ENCODE measurements at regions not wholly inside any gene's neighbourhood (a gene's known extent, or its start where the extent isn't known, plus 50 kb on each side); places are given as distances from the start of the nearest gene placed in this dataset.

GRCh38 chr10:71090801-71091200 lies 121.6 kb upstream of the UNC5B start:
- no peak overlapping the region for H2AFZ ChIP-seq (ENCODE audit: control insufficient read depth, low read length)
- dilution Hi-C loops (cut with MboI; ENCODE audit: extremely low pct_ligation_motif_present, low sequenced_read_pairs): no loop called here
- FAIRE-seq: no peak

DNA sequence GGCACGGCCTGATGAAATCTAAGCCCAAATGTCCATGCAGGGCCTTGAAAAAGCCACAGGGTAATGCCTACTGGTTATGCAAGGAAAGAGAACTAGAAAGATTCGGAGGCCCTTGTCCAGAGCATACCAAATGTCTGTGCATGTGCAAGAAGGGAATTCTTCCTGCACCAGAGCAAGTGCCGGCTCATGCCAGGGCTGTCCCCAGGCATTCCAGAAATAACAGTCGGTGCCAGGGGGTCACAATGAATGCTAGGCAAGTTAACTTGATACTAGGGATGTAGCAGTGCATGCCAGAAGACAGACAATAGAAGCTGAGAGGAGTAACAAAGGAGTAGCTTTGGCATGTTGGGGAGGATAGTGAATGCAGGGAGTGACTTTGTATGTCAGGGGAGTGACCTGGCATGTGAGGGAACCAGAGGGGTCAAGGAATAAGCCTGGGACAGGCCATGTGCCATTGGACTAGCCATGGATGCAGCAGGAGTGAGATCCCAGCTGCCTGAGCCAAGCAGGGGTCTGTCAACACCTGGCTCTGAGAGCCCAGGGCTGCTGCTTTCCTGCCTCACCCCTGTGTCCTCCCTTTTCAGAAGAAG lies 119.5 kb upstream of the UNC5B start:
- no peak for TF ChIP-seq EZH2 (IDR thresholded peaks at IDR 0.05; ENCODE audit: low read length)
- TF ChIP-seq, protein P1, sequence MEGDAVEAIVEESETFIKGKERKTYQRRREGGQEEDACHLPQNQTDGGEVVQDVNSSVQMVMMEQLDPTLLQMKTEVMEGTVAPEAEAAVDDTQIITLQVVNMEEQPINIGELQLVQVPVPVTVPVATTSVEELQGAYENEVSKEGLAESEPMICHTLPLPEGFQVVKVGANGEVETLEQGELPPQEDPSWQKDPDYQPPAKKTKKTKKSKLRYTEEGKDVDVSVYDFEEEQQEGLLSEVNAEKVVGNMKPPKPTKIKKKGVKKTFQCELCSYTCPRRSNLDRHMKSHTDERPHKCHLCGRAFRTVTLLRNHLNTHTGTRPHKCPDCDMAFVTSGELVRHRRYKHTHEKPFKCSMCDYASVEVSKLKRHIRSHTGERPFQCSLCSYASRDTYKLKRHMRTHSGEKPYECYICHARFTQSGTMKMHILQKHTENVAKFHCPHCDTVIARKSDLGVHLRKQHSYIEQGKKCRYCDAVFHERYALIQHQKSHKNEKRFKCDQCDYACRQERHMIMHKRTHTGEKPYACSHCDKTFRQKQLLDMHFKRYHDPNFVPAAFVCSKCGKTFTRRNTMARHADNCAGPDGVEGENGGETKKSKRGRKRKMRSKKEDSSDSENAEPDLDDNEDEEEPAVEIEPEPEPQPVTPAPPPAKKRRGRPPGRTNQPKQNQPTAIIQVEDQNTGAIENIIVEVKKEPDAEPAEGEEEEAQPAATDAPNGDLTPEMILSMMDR (optimal IDR thresholded peaks at IDR 0.05 in 1 of 3, IDR thresholded peaks at IDR 0.05 in 1 of 3, conservative IDR thresholded peaks at IDR 0.05 in 1 of 3; ENCODE audit: extremely low read depth in 1 of 3, insufficient read depth in 2 of 3, low read length in 3 of 3): no peak
- H3K9ac ChIP-seq (ENCODE audit: control insufficient read depth, extremely low read depth, insufficient read depth, low read length): no peak overlapping the region

More at GRCh38 chr10:71090801-71091200, 121.6 kb upstream of the UNC5B start:
- no peak overlapping the region for H3K27ac ChIP-seq (ENCODE audit: control insufficient read depth, insufficient read depth, low read length)
- H3K9me3 ChIP-seq (ENCODE audit: control insufficient read depth, low read depth, low read length): no peaks in the 10 kb centered on the region
- no peak overlapping the region for H3K9ac ChIP-seq (ENCODE audit: control insufficient read depth, extremely low read depth, insufficient read depth, low read length)
- no peaks in the 10 kb centered on the region for H3K9me1 ChIP-seq (ENCODE audit: control insufficient read depth, extremely low read depth, insufficient read depth, low read length)
- H3K4me1 ChIP-seq (ENCODE audit: control insufficient read depth, extremely low read depth, insufficient read depth, low read length): peaks cover 6% of the 10 kb centered on the region
- H3K4me2 ChIP-seq (ENCODE audit: control insufficient read depth, extremely low read depth, insufficient read depth, low read depth, low read length): no peak overlapping the region
- H4K20me1 ChIP-seq (ENCODE audit: control insufficient read depth, extremely low read depth, insufficient read depth, low read length): no peaks in the 10 kb centered on the region
- H3K27me3 ChIP-seq (ENCODE audit: control insufficient read depth, extremely low read depth, insufficient read depth, low read length): peaks cover 15% of the 10 kb centered on the region
- TF ChIP-seq, protein P1 (optimal IDR thresholded peaks at IDR 0.05 in 1 of 3, IDR thresholded peaks at IDR 0.05 in 1 of 3, conservative IDR thresholded peaks at IDR 0.05 in 1 of 3; ENCODE audit: extremely low read depth in 1 of 3, insufficient read depth in 2 of 3, low read length in 3 of 3): no peak
- TF ChIP-seq EZH2 (IDR thresholded peaks at IDR 0.05; ENCODE audit: low read length): no peak
- DNase-seq (ENCODE audit: low read depth, low spot score): no peak
- H3K79me2 ChIP-seq (ENCODE audit: control insufficient read depth, insufficient read depth, low read length): no peaks in the 10 kb centered on the region
- no peaks in the 10 kb centered on the region for H3K36me3 ChIP-seq (ENCODE audit: control insufficient read depth in 2 of 2, extremely low read depth in 1 of 2, insufficient read depth in 2 of 2, low read length in 2 of 2)
- no peak overlapping the region for H3K4me3 ChIP-seq (ENCODE audit: control insufficient read depth in 2 of 3, extremely low read depth in 1 of 3, insufficient read depth in 2 of 3, low read depth in 1 of 3, low read length in 3 of 3)

More for the DNA sequence above, 119.5 kb upstream of the UNC5B start:
- Histone ChIP-seq H3K9me1 (ENCODE audit: control insufficient read depth, extremely low read depth, insufficient read depth, low read length) (no peaks in the 10 kb centered on the region), H2AFZ (ENCODE audit: control insufficient read depth, low read length) (no peak overlapping the region), H4K20me1 (ENCODE audit: control insufficient read depth, extremely low read depth, insufficient read depth, low read length) (no peaks in the 10 kb centered on the region), H3K27me3 (ENCODE audit: control insufficient read depth, extremely low read depth, insufficient read depth, low read length) (peaks cover 3% of the 10 kb centered on the region), H3K79me2 (ENCODE audit: control insufficient read depth, insufficient read depth, low read length) (no peaks in the 10 kb centered on the region), H3K4me3 (ENCODE audit: control insufficient read depth in 2 of 3, extremely low read depth in 1 of 3, insufficient read depth in 2 of 3, low read depth in 1 of 3, low read length in 3 of 3) (no peak overlapping the region), H3K9me3 (ENCODE audit: control insufficient read depth, low read depth, low read length) (no peaks in the 10 kb centered on the region), H3K36me3 (ENCODE audit: control insufficient read depth in 2 of 2, extremely low read depth in 1 of 2, insufficient read depth in 2 of 2, low read length in 2 of 2) (no peaks in the 10 kb centered on the region), H3K27ac (ENCODE audit: control insufficient read depth, insufficient read depth, low read length) (no peak overlapping the region), H3K4me1 (ENCODE audit: control insufficient read depth, extremely low read depth, insufficient read depth, low read length) (peaks cover 6% of the 10 kb centered on the region), H3K4me2 (ENCODE audit: control insufficient read depth, extremely low read depth, insufficient read depth, low read depth, low read length) (no peak overlapping the region)
- DNase-seq (ENCODE audit: low read depth, low spot score) (no peak), FAIRE-seq (no peak)
- dilution Hi-C loops (cut with MboI; ENCODE audit: extremely low pct_ligation_motif_present, low sequenced_read_pairs): no loop called here

Data from keratinocyte (primary cell).